GM18907 (cell line): ENCODE measurements at regions not wholly inside any gene's neighbourhood (a gene's known extent, or its start where the extent isn't known, plus 50 kb on each side); places are given as distances from the start of the nearest gene placed in this dataset.

Experiments
- ATAC-seq: cut with Tn5 transposase; IDR thresholded peaks from one replicate; pipeline ENCODE4 v1.9.1; 2021; ENCODE audit warnings: mild to moderate bottlenecking, moderate library complexity; ENCODE audit not compliant: unreplicated experiment

DNA sequence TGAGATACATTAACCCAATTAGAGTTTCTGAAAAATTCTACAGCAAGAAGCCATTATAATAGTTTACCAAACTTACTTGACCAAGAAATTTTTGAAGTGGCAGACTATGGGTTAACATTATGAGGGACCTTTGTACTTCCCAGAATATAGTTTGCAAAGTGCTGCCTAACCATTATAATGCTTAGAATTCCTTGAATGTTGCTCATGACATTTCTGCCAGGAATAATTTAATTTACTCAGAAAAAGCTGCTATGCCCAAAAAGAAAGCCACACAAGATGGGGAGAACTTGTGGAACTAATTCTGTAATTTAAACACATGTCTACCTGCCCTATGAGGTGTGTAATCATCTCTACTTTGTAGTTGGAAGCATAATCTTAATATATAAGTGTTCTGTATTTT, 58.1 kb upstream of the MYCBP2 start:
- no peak for ATAC-seq

DNA sequence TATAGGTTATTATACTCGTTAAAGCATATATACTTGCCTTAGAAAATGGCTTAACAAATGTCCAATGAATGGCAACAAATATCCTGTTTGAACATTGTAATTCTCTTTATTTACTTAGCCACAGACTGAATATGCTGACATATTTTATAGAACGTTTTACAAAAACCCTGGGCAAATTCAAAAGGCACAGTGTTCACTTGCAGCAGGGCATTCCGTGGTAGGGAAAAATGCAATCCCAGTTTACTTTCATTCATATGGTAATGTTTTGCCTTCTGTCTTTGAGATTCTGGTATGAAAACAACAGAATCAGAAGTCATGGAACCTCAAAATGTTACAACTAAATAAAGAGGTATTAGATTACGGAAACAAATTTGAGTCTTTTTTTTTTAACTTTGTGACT, 56.2 kb upstream of the MYCBP2 start:
- ATAC-seq = no peak

GRCh38 chr13:77381059-77381458, 54.2 kb upstream of the MYCBP2 start:
- no peak for ATAC-seq

GRCh38 chr13:77379508-77379907, 52.6 kb upstream of the MYCBP2 start:
- no peak for ATAC-seq

GRCh38 chr13:77378662-77379061, 51.8 kb upstream of the MYCBP2 start:
- ATAC-seq = no peak

DNA sequence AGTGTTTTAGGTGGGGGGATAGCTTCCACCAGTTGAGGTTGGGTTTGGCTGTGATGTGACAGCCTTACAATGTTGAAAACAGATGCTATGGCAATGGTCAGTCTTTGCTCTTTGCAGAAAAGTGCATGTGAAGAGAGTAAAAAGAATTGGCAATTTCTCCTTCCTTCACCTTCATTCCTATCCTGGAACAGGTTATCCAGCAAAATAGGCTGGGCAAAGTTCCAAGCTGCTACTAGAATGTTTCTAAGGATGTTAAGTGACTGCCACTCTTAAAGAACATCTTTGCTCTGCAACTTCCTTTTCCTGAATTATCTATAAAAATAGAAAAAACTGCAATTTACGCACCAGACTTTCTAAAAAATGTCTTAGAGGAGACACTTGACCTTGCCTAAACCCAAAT, 50.1 kb upstream of the MYCBP2 start:
- ATAC-seq = no peak
